HUES64 (cell line): ENCODE measurements at regions not wholly inside any gene's neighbourhood (a gene's known extent, or its start where the extent isn't known, plus 50 kb on each side); places are given as distances from the start of the nearest gene placed in this dataset.
"Not testable (repeated sequence)": the region's sequence is repeated elsewhere in the genome, so short reads cannot be mapped to it uniquely, and the experiment has no call there.

Experiments
- H3K27ac ChIP-seq: 2 replicates; pipeline ENCODE4 v1.7.0; 2013; ENCODE audit warnings: low read depth, low read length, inconsistent platforms
- H3K27me3 ChIP-seq: 2 replicates; pipeline ENCODE4 v1.6.1; 2013; ENCODE audit warnings: mild to moderate bottlenecking, low read length; ENCODE audit not compliant: insufficient read depth
- H3K36me3 ChIP-seq: 2 replicates; pipeline ENCODE4 v1.6.1; 2013; ENCODE audit warnings: mild to moderate bottlenecking, low read length; ENCODE audit not compliant: insufficient read depth
- H3K4me1 ChIP-seq: 2 replicates; pipeline ENCODE4 v1.6.1; 2013; ENCODE audit warnings: mild to moderate bottlenecking, low read length, moderate library complexity; ENCODE audit not compliant: insufficient read depth
- H3K4me3 ChIP-seq: 2 replicates; pipeline ENCODE4 v1.5.1; 2013; ENCODE audit warnings: mild to moderate bottlenecking, low read length, moderate library complexity
- H3K9ac ChIP-seq: 2 replicates; pipeline ENCODE4 v1.6.1; 2013; ENCODE audit warnings: mild to moderate bottlenecking, low read depth, low read length
- H3K9me3 ChIP-seq: 2 replicates; pipeline ENCODE4 v1.6.1; 2013; ENCODE audit warnings: low read depth, low read length; ENCODE audit not compliant: insufficient read depth
- WGBS: fragments of 150-250, 120-280 bp; methylation state at CpG from one replicate; pipeline ENCODE4 v1.1.7; 2013; ENCODE audit warnings: missing lambda C conversion rate; 5-methylcytosine and 5-hydroxymethylcytosine counted together

GRCh38 chrY:7515812-7516211, 604.3 kb upstream of the AMELY start:
- 100% methylated on average over 2 of the region's 2 CpGs for WGBS
- H3K4me1 ChIP-seq, result no peaks in the 10 kb centered on the region

GRCh38 chrY:7502896-7503295, 591.3 kb upstream of the AMELY start:
- Histone ChIP-seq H3K4me3 (no peak overlapping the region), H3K9ac (no peak overlapping the region), H3K36me3 (no peaks in the 10 kb centered on the region), H3K4me1 (no peaks in the 10 kb centered on the region), H3K27me3 (no peaks in the 10 kb centered on the region), H3K9me3 (no peaks in the 10 kb centered on the region), H3K27ac (no peak overlapping the region)
- WGBS, result 94% methylated on average over 5 of the region's 5 CpGs

More at GRCh38 chrY:7515812-7516211, 604.3 kb upstream of the AMELY start:
- no peak overlapping the region for H3K9ac ChIP-seq
- no peak overlapping the region for H3K27ac ChIP-seq
- no peaks in the 10 kb centered on the region for H3K27me3 ChIP-seq
- H3K36me3 ChIP-seq, result no peaks in the 10 kb centered on the region
- 0 out of 2 replicates have a peak, but pooled peaks cover 6% of the 10 kb centered on the region for H3K9me3 ChIP-seq
- no peak overlapping the region for H3K4me3 ChIP-seq

- no peaks in the 10 kb centered on the region for H3K36me3 ChIP-seq
- H3K27me3 ChIP-seq, result no peaks in the 10 kb centered on the region
- H3K4me1 ChIP-seq, result no peaks in the 10 kb centered on the region
- H3K27ac ChIP-seq, result no peak overlapping the region
- no peak overlapping the region for H3K4me3 ChIP-seq
- 88% methylated on average over 2 of the region's 2 CpGs for WGBS
- H3K9me3 ChIP-seq, result no peaks in the 10 kb centered on the region
- H3K9ac ChIP-seq, result no peak overlapping the region
These were observed 589.7 kb upstream of the AMELY start for GRCh38 chrY:7501236-7501635.

- Histone ChIP-seq H3K9ac (no peak overlapping the region), H3K27me3 (no peaks in the 10 kb centered on the region), H3K9me3 (no peaks in the 10 kb centered on the region), H3K36me3 (no peaks in the 10 kb centered on the region), H3K4me3 (no peak overlapping the region), H3K4me1 (no peaks in the 10 kb centered on the region), H3K27ac (no peak overlapping the region)
- no CpG with 5 or more reads among the region's 1 CpG for WGBS
These were observed 584.4 kb upstream of the AMELY start for GRCh38 chrY:7496001-7496400.

GRCh38 chrY:7484455-7485285, 573.1 kb upstream of the AMELY start:
- not testable (repeated sequence) for H3K27me3 ChIP-seq, H3K9ac ChIP-seq, H3K4me1 ChIP-seq, H3K36me3 ChIP-seq, H3K27ac ChIP-seq, H3K9me3 ChIP-seq, H3K4me3 ChIP-seq
- 96% methylated on average over 6 of the region's 8 CpGs for WGBS

GRCh38 chrY:7471976-7472375, 560.4 kb upstream of the AMELY start:
- Histone ChIP-seq H3K9me3 (no peaks in the 10 kb centered on the region), H3K9ac (no peak overlapping the region), H3K36me3 (no peaks in the 10 kb centered on the region), H3K27ac (no peak overlapping the region), H3K4me3 (no peak overlapping the region), H3K27me3 (no peaks in the 10 kb centered on the region), H3K4me1 (no peaks in the 10 kb centered on the region)
- 63% methylated on average over 10 of the region's 10 CpGs for WGBS

GRCh38 chrY:7470037-7470436, 558.5 kb upstream of the AMELY start:
- no peaks in the 10 kb centered on the region for H3K36me3 ChIP-seq
- H3K27ac ChIP-seq, result no peak overlapping the region
- no peak overlapping the region for H3K9ac ChIP-seq
- H3K4me1 ChIP-seq, result no peaks in the 10 kb centered on the region
- H3K4me3 ChIP-seq, result no peak overlapping the region
- no peaks in the 10 kb centered on the region for H3K9me3 ChIP-seq
- no peaks in the 10 kb centered on the region for H3K27me3 ChIP-seq

- Histone ChIP-seq H3K9ac (no peak overlapping the region), H3K36me3 (no peaks in the 10 kb centered on the region), H3K27ac (no peak overlapping the region), H3K9me3 (no peaks in the 10 kb centered on the region), H3K27me3 (no peaks in the 10 kb centered on the region), H3K4me1 (no peaks in the 10 kb centered on the region), H3K4me3 (no peak overlapping the region)
- 94% methylated on average over 3 of the region's 4 CpGs for WGBS
These were observed 557.6 kb upstream of the AMELY start for GRCh38 chrY:7468951-7469745.

- H3K9ac ChIP-seq, result no peak overlapping the region
- WGBS, result 83% methylated on average over 2 of the region's 3 CpGs
- H3K4me1 ChIP-seq, result no peaks in the 10 kb centered on the region
- no peak overlapping the region for H3K4me3 ChIP-seq
- H3K36me3 ChIP-seq, result no peaks in the 10 kb centered on the region
- H3K27me3 ChIP-seq, result no peaks in the 10 kb centered on the region
- H3K9me3 ChIP-seq, result no peaks in the 10 kb centered on the region
- H3K27ac ChIP-seq, result no peak overlapping the region
These were observed 556.4 kb upstream of the AMELY start for GRCh38 chrY:7467796-7468520.

- Histone ChIP-seq H3K36me3 (no peaks in the 10 kb centered on the region), H3K9ac (no peak overlapping the region), H3K27ac (no peak overlapping the region), H3K4me3 (no peak overlapping the region), H3K9me3 (no peaks in the 10 kb centered on the region), H3K4me1 (no peaks in the 10 kb centered on the region), H3K27me3 (no peaks in the 10 kb centered on the region)
- 83% methylated on average over 5 of the region's 6 CpGs for WGBS
These were observed 553.7 kb upstream of the AMELY start for GRCh38 chrY:7465185-7465621.

- H3K9ac ChIP-seq, result no peak overlapping the region
- no peaks in the 10 kb centered on the region for H3K4me1 ChIP-seq
- H3K4me3 ChIP-seq, result no peak overlapping the region
- no peaks in the 10 kb centered on the region for H3K27me3 ChIP-seq
- no peak overlapping the region for H3K27ac ChIP-seq
- 81% methylated on average over 2 of the region's 2 CpGs for WGBS
- H3K36me3 ChIP-seq, result no peaks in the 10 kb centered on the region
- no peaks in the 10 kb centered on the region for H3K9me3 ChIP-seq
These were observed 553.2 kb upstream of the AMELY start for GRCh38 chrY:7464742-7465141.
